Suprapubic skin (tissue), 4 donors: ENCODE measurements at regions not wholly inside any gene's neighbourhood (a gene's known extent, or its start where the extent isn't known, plus 50 kb on each side); places are given as distances from the start of the nearest gene placed in this dataset.

Experiments used
- DNase-seq, 2 donors: peaks; one replicate each; pipeline ENCODE4 v3.0.0-alpha.2; 2019; ENCODE audit warnings: low spot score in 2 of 2
- H3K27ac ChIP-seq: fragments of 200-600 bp; sonication (generic); one replicate; pipeline ENCODE4 v1.5.1; 2019
- H3K27me3 ChIP-seq: fragments of 200-600 bp; sonication (generic); one replicate; pipeline ENCODE4 v1.5.1; 2019
- H3K36me3 ChIP-seq: fragments of 200-600 bp; sonication (generic); one replicate; pipeline ENCODE4 v1.5.1; 2019
- H3K4me1 ChIP-seq: fragments of 200-600 bp; sonication (generic); one replicate; pipeline ENCODE4 v1.5.1; 2019
- H3K4me3 ChIP-seq: fragments of 200-600 bp; sonication (generic); one replicate; pipeline ENCODE4 v1.5.1; 2019; ENCODE audit warnings: mild to moderate bottlenecking
- H3K9me3 ChIP-seq: fragments of 200-600 bp; sonication (generic); one replicate; pipeline ENCODE4 v1.5.1; 2019
- CTCF ChIP-seq, 2 donors: fragments of 200-600 bp in 1 of 2; fragments of 450-650 bp in 1 of 2; sonication (generic) in 1 of 2; IDR thresholded peaks; one replicate each; pipeline ENCODE4 v1.5.1; 2016 to 2019; ENCODE audit warnings: antibody characterized with exemption in 2 of 2, mild to moderate bottlenecking in 1 of 2, moderate library complexity in 1 of 2
- EP300 ChIP-seq: sonication (generic); formaldehyde crosslinking; IDR thresholded peaks from one replicate; pipeline ENCODE4 v1.6.1; 2017; ENCODE audit warnings: antibody characterized with exemption
- POLR2A ChIP-seq, 2 donors: fragments of 450-650 bp; IDR thresholded peaks; one replicate each; pipeline ENCODE4 v1.6.1; 2017; ENCODE audit warnings: antibody characterized with exemption in 2 of 2, mild to moderate bottlenecking in 2 of 2, moderate library complexity in 2 of 2
- POLR2AphosphoS5 ChIP-seq, 3 donors: sonication (generic); formaldehyde crosslinking; IDR thresholded peaks; one replicate each; pipeline ENCODE4 v1.6.1; 2017; ENCODE audit warnings: antibody characterized with exemption in 3 of 3
- WGBS: methylation state at CpG from one replicate; pipeline ENCODE4 v1.1.5; 2018; 5-methylcytosine and 5-hydroxymethylcytosine counted together

- WGBS: 38% methylated on average over 1 of the region's 1 CpG
- DNase-seq: no peak
- Histone ChIP-seq H3K27ac (no peak overlapping the region), H3K36me3 (no peaks in the 10 kb centered on the region), H3K27me3 (no peaks in the 10 kb centered on the region), H3K9me3 (no peaks in the 10 kb centered on the region), H3K4me1 (peaks cover 15% of the 10 kb centered on the region), H3K4me3 (no peak overlapping the region)
- TF ChIP-seq CTCF (IDR thresholded peaks at IDR 0.05) (no peak), EP300 (no peak), POLR2A (IDR thresholded peaks at IDR 0.05) (no peak), POLR2AphosphoS5 (IDR thresholded peaks at IDR 0.05) (no peak)
These were observed 346.2 kb upstream of the SNX7 start for GRCh38 chr1:98315309-98315708.

GRCh38 chr1:98314601-98315000, 346.9 kb upstream of the SNX7 start:
- Histone ChIP-seq H3K4me3 (no peak overlapping the region), H3K27ac (no peak overlapping the region), H3K4me1 (peaks cover 15% of the 10 kb centered on the region), H3K36me3 (no peaks in the 10 kb centered on the region), H3K27me3 (no peaks in the 10 kb centered on the region), H3K9me3 (no peaks in the 10 kb centered on the region)
- no peak for DNase-seq
- 89% methylated on average over 1 of the region's 1 CpG for WGBS
- no peak for TF ChIP-seq POLR2A (IDR thresholded peaks at IDR 0.05)
- TF ChIP-seq CTCF (IDR thresholded peaks at IDR 0.05): no peak
- no peak for TF ChIP-seq EP300
- TF ChIP-seq POLR2AphosphoS5 (IDR thresholded peaks at IDR 0.05): no peak

GRCh38 chr1:98306517-98307089, 354.9 kb upstream of the SNX7 start:
- no peak for DNase-seq
- TF ChIP-seq POLR2AphosphoS5 (IDR thresholded peaks at IDR 0.05): no peak
- TF ChIP-seq POLR2A (IDR thresholded peaks at IDR 0.05): no peak
- no peak for TF ChIP-seq EP300
- TF ChIP-seq CTCF (IDR thresholded peaks at IDR 0.05): no peak
- no peaks in the 10 kb centered on the region for H3K36me3 ChIP-seq
- no peak overlapping the region for H3K4me3 ChIP-seq
- no peaks in the 10 kb centered on the region for H3K9me3 ChIP-seq
- no peaks in the 10 kb centered on the region for H3K4me1 ChIP-seq
- H3K27me3 ChIP-seq: no peaks in the 10 kb centered on the region
- no peak overlapping the region for H3K27ac ChIP-seq

- Histone ChIP-seq H3K4me1 (no peaks in the 10 kb centered on the region), H3K27ac (no peak overlapping the region), H3K4me3 (no peak overlapping the region), H3K27me3 (no peaks in the 10 kb centered on the region), H3K36me3 (no peaks in the 10 kb centered on the region), H3K9me3 (no peaks in the 10 kb centered on the region)
- no peak for DNase-seq
- 67% methylated on average over 2 of the region's 2 CpGs for WGBS
- TF ChIP-seq EP300 (no peak), CTCF (IDR thresholded peaks at IDR 0.05) (no peak), POLR2A (IDR thresholded peaks at IDR 0.05) (no peak), POLR2AphosphoS5 (IDR thresholded peaks at IDR 0.05) (no peak)
These were observed 356.2 kb upstream of the SNX7 start for GRCh38 chr1:98305362-98305761.

- Histone ChIP-seq H3K9me3 (no peaks in the 10 kb centered on the region), H3K27me3 (no peaks in the 10 kb centered on the region), H3K4me3 (no peak overlapping the region), H3K27ac (no peak overlapping the region), H3K36me3 (no peaks in the 10 kb centered on the region), H3K4me1 (no peaks in the 10 kb centered on the region)
- TF ChIP-seq POLR2A (IDR thresholded peaks at IDR 0.05): no peak
- no peak for TF ChIP-seq EP300
- no peak for TF ChIP-seq POLR2AphosphoS5 (IDR thresholded peaks at IDR 0.05)
- no peak for TF ChIP-seq CTCF (IDR thresholded peaks at IDR 0.05)
- no peak for DNase-seq
These were observed 356.6 kb upstream of the SNX7 start for GRCh38 chr1:98304888-98305287.
